Endothelial cell (in vitro differentiated cells): ENCODE measurements at regions not wholly inside any gene's neighbourhood (a gene's known extent, or its start where the extent isn't known, plus 50 kb on each side); places are given as distances from the start of the nearest gene placed in this dataset.

ENCODE experiments used
- DNase-seq: peaks from one replicate; pipeline ENCODE4 v3.0.0; 2021; ENCODE audit warnings: low spot score
- H3K27ac Mint-ChIP-seq: one replicate; pipeline ENCODE4 v1.8.0; 2021; ENCODE audit warnings: mixed read lengths, inconsistent platforms; ENCODE audit not compliant: unreplicated experiment
- H3K27me3 Mint-ChIP-seq: one replicate; pipeline ENCODE4 v1.8.0; 2021; ENCODE audit warnings: mild to moderate bottlenecking, moderate library complexity, mixed read lengths, inconsistent platforms; ENCODE audit not compliant: unreplicated experiment
- H3K36me3 Mint-ChIP-seq: one replicate; pipeline ENCODE4 v1.8.0; 2021; ENCODE audit warnings: mild to moderate bottlenecking, low read depth, mixed read lengths, inconsistent platforms; ENCODE audit not compliant: unreplicated experiment
- H3K4me1 Mint-ChIP-seq: one replicate; pipeline ENCODE4 v1.8.0; 2021; ENCODE audit warnings: mild to moderate bottlenecking, mixed read lengths, inconsistent platforms; ENCODE audit not compliant: unreplicated experiment
- H3K4me3 Mint-ChIP-seq: one replicate; pipeline ENCODE4 v1.8.0; 2021; ENCODE audit warnings: mild to moderate bottlenecking, mixed read lengths, inconsistent platforms; ENCODE audit not compliant: unreplicated experiment
- H3K9me3 Mint-ChIP-seq: one replicate; pipeline ENCODE4 v1.8.0; 2021; ENCODE audit warnings: mixed read lengths, inconsistent platforms; ENCODE audit not compliant: unreplicated experiment
- CTCF ChIP-seq: fragments of 200-600 bp; sonication (generic); IDR thresholded peaks from one replicate; pipeline ENCODE4 v1.5.0; 2021; ENCODE audit warnings: antibody characterized with exemption; ENCODE audit not compliant: unreplicated experiment

- Mint-ChIP-seq H3K4me1 (no peaks in the 10 kb centered on the region), H3K27ac (no peak overlapping the region), H3K9me3 (peaks cover 8% of the 10 kb centered on the region), H3K27me3 (no peaks in the 10 kb centered on the region), H3K4me3 (no peak overlapping the region), H3K36me3 (no peaks in the 10 kb centered on the region)
- TF ChIP-seq CTCF, result no peak
- no peak for DNase-seq
These were observed 553.5 kb downstream of the TBC1D22A start for GRCh38 chr22:47315862-47316419.

- DNase-seq, result no peak
- H3K27me3 Mint-ChIP-seq, result no peaks in the 10 kb centered on the region
- no peak overlapping the region for H3K4me3 Mint-ChIP-seq
- no peak overlapping the region for H3K27ac Mint-ChIP-seq
- no peaks in the 10 kb centered on the region for H3K4me1 Mint-ChIP-seq
- H3K36me3 Mint-ChIP-seq, result peaks cover 5% of the 10 kb centered on the region
- no peak for TF ChIP-seq CTCF
- peaks cover 31% of the 10 kb centered on the region for H3K9me3 Mint-ChIP-seq
These were observed 548.2 kb downstream of the TBC1D22A start for GRCh38 chr22:47310601-47311000.

- Mint-ChIP-seq H3K4me1 (no peaks in the 10 kb centered on the region), H3K4me3 (no peak overlapping the region), H3K27ac (no peak overlapping the region), H3K9me3 (peaks cover 36% of the 10 kb centered on the region), H3K36me3 (peaks cover 5% of the 10 kb centered on the region), H3K27me3 (no peaks in the 10 kb centered on the region)
- no peak for DNase-seq
- no peak for TF ChIP-seq CTCF
These were observed 547.5 kb downstream of the TBC1D22A start for GRCh38 chr22:47309946-47310345.

GRCh38 chr22:47309476-47309875 lies 547.0 kb downstream of the TBC1D22A start:
- Mint-ChIP-seq H3K27ac (no peak overlapping the region), H3K9me3 (peaks cover 41% of the 10 kb centered on the region), H3K36me3 (peaks cover 10% of the 10 kb centered on the region), H3K4me3 (no peak overlapping the region), H3K4me1 (no peaks in the 10 kb centered on the region), H3K27me3 (no peaks in the 10 kb centered on the region)
- no peak for TF ChIP-seq CTCF
- DNase-seq, result no peak

- H3K36me3 Mint-ChIP-seq, result peaks cover 10% of the 10 kb centered on the region
- no peak for TF ChIP-seq CTCF
- H3K4me1 Mint-ChIP-seq, result no peaks in the 10 kb centered on the region
- DNase-seq, result no peak
- no peaks in the 10 kb centered on the region for H3K27me3 Mint-ChIP-seq
- H3K27ac Mint-ChIP-seq, result no peak overlapping the region
- H3K9me3 Mint-ChIP-seq, result peaks cover 41% of the 10 kb centered on the region
- no peak overlapping the region for H3K4me3 Mint-ChIP-seq
These were observed 546.4 kb downstream of the TBC1D22A start for GRCh38 chr22:47308886-47309285.
